ENCODE measurements at regions not wholly inside any gene's neighbourhood (a gene's known extent, or its start where the extent isn't known, plus 50 kb on each side); places are given as distances from the start of the nearest gene placed in this dataset.

- no peaks in the 10 kb centered on the region for H3K27me3 ChIP-seq (replicated peaks in 1 of 4; ENCODE audit: control insufficient read depth in 3 of 4, extremely low read depth in 1 of 4, insufficient read depth in 3 of 4, low read length in 3 of 4)
- H3K56ac ChIP-seq (replicated peaks; ENCODE audit: insufficient read length, low read depth, low read length) = no peak overlapping the region
- H4K91ac ChIP-seq (replicated peaks; ENCODE audit: insufficient read length, low read length) = no peak overlapping the region
- H2BK12ac ChIP-seq (ENCODE audit: low read depth, low read length) = no peak overlapping the region
- H3K23ac ChIP-seq (ENCODE audit: insufficient read length) = no peak overlapping the region
- no peaks in the 10 kb centered on the region for H3K4me1 ChIP-seq (replicated peaks in 1 of 4; ENCODE audit: control insufficient read depth in 3 of 4, insufficient read depth in 4 of 4, low read length in 3 of 4)
- no peaks in the 10 kb centered on the region for H3K79me2 ChIP-seq (ENCODE audit: control insufficient read depth in 1 of 2, insufficient read depth in 2 of 2, low read length in 2 of 2)
- no peak overlapping the region for H3K4ac ChIP-seq (replicated peaks; ENCODE audit: insufficient read length, low read depth, low read length)
- H2BK5ac ChIP-seq (ENCODE audit: low read depth, low read length) = no peak overlapping the region
- no peak overlapping the region for H3K18ac ChIP-seq (ENCODE audit: extremely low read depth, low read length)
- no peak overlapping the region for H3K9ac ChIP-seq (replicated peaks in 1 of 4; ENCODE audit: extremely low read depth in 1 of 4, low read depth in 3 of 4, low read length in 3 of 4)
- WGBS, 2 experiments (ENCODE audit: extremely low coverage in 1 of 2, insufficient coverage in 1 of 2, insufficient read length in 1 of 2, insufficient replicate concordance in 2 of 2, low coverage in 1 of 2, low lambda C conversion rate in 2 of 2, missing lambda C conversion rate in 1 of 2) = 95% methylated on average over 1 of the region's 1 CpG; no CpG with 5 or more reads in 1 of the 2 experiments
- H4K20me1 ChIP-seq (replicated peaks in 1 of 2; ENCODE audit: control insufficient read depth in 1 of 2, insufficient read depth in 2 of 2, low read length in 2 of 2) = no peaks in the 10 kb centered on the region
- no peak overlapping the region for H3K4me3 ChIP-seq (ENCODE audit: extremely low read depth in 1 of 4, insufficient read depth in 2 of 4, low read depth in 3 of 4, low read length in 4 of 4)
- H2BK120ac ChIP-seq (replicated peaks; ENCODE audit: low read depth, low read length) = no peak overlapping the region
- H3K36me3 ChIP-seq (ENCODE audit: control insufficient read depth in 2 of 4, insufficient read depth in 4 of 4, low read length in 3 of 4) = no peaks in the 10 kb centered on the region
- no peak overlapping the region for H4K5ac ChIP-seq (ENCODE audit: insufficient read length, low read depth, low read length)
- no peak overlapping the region for H2BK20ac ChIP-seq (ENCODE audit: low read length)
- DNase-seq (ENCODE audit: low read depth in 1 of 2, low spot score in 2 of 2) (no peak), FAIRE-seq (no peak)
- no peak overlapping the region for H2AFZ ChIP-seq (ENCODE audit: low read length)
- ChIA-PET CTCF (ENCODE audit: partially characterized antibody) (interaction anchor here (0.6 to 0.9 kb wide), 2 partner anchors 8 to 81 kb away, joined by 3 read pairs; no protein-coding TSS in a partner anchor), POLR2A (ENCODE audit: partially characterized antibody) (no interaction called here)
- H2BK15ac ChIP-seq (ENCODE audit: low read length) = no peak overlapping the region
- H2AK5ac ChIP-seq (ENCODE audit: low read depth, low read length) = no peak overlapping the region
- H3K79me1 ChIP-seq (ENCODE audit: low read depth, low read length) = no peaks in the 10 kb centered on the region
- no peak overlapping the region for H3K14ac ChIP-seq (ENCODE audit: insufficient read length)
- H4K8ac ChIP-seq (ENCODE audit: extremely low read depth, insufficient read depth, low read length) = no peak overlapping the region
- H3K9me3 ChIP-seq (ENCODE audit: insufficient read depth in 2 of 2, low read depth in 1 of 2, low read length in 1 of 2) = no peaks in the 10 kb centered on the region
- H3K23me2 ChIP-seq (ENCODE audit: low read depth, low read length) = no peaks in the 10 kb centered on the region
- no peak overlapping the region for H3K27ac ChIP-seq (ENCODE audit: low read depth, low read length)
- H3K4me2 ChIP-seq (ENCODE audit: insufficient read depth in 1 of 2, low read depth in 2 of 2, low read length in 2 of 2) = no peak overlapping the region
- TF ChIP-seq RAD21 (IDR thresholded peaks at IDR 0.05 in 1 of 2, conservative IDR thresholded peaks at IDR 0.05 in 1 of 2; ENCODE audit: low read depth in 2 of 2, low read length in 2 of 2) (no peak), FOSL1 (IDR thresholded peaks at IDR 0.05; ENCODE audit: insufficient read depth, low read depth, low read length) (no peak), CREB1 (IDR thresholded peaks at IDR 0.05) (no peak), CBX8 (IDR thresholded peaks at IDR 0.05; ENCODE audit: borderline replicate concordance, low read depth, low read length) (no peak), BCL11A (IDR thresholded peaks at IDR 0.05; ENCODE audit: low read depth in 2 of 2, low read length in 2 of 2) (no peak), SIRT6 (IDR thresholded peaks at IDR 0.05; ENCODE audit: low read length) (no peak)
Observed at GRCh38 chr2:190599073-190599472, 49.8 kb upstream of the NAB1 start.

Data from H1 (cell line).